A673 (cell line): ENCODE measurements at regions not wholly inside any gene's neighbourhood (a gene's known extent, or its start where the extent isn't known, plus 50 kb on each side); places are given as distances from the start of the nearest gene placed in this dataset.

ENCODE experiments used
- CTCF ChIP-seq: fragments of 300-800, 200-600 bp; sonication (generic); conservative IDR thresholded peaks from 2 replicates; pipeline ENCODE4 v1.5.1; 2017; ENCODE audit warnings: low read depth, mild to moderate bottlenecking, antibody characterized with exemption, low read length, moderate library complexity, mixed read lengths
- EZH2 ChIP-seq: fragments of 200-600 bp; sonication (generic); IDR thresholded peaks from 2 replicates; pipeline ENCODE4 v1.6.1; 2017; ENCODE audit warnings: borderline replicate concordance, low read depth, mild to moderate bottlenecking, mixed read lengths, antibody characterized with exemption, low read length; ENCODE audit not compliant: poor library complexity, severe bottlenecking

GRCh38 chr21:38989745-38990423, 184.2 kb downstream of the ETS2 start:
- TF ChIP-seq CTCF: no peak
- TF ChIP-seq EZH2: no peak
